K562 (cell line): ENCODE measurements at regions not wholly inside any gene's neighbourhood (a gene's known extent, or its start where the extent isn't known, plus 50 kb on each side); places are given as distances from the start of the nearest gene placed in this dataset.

Experiments
- EGR1 ChIP-seq: fragments of 450-650 bp; conservative IDR thresholded peaks from 2 replicates; pipeline ENCODE4 v1.6.1; 2017; ENCODE audit warnings: mild to moderate bottlenecking
- PTBP1 ChIP-seq: fragments of 200-400 bp; formaldehyde crosslinking; IDR thresholded peaks from 2 replicates; pipeline ENCODE4 v1.6.1; 2017; ENCODE audit warnings: low read depth, low read length
- SMAD3 ChIP-seq: fragments of 450-650 bp; formaldehyde crosslinking; conservative IDR thresholded peaks from 2 replicates; pipeline ENCODE4 v1.4.0; 2020; ENCODE audit warnings: mild to moderate bottlenecking
- ZNF146 ChIP-seq: IDR thresholded peaks from one replicate; pipeline ENCODE4 v1.6.1; 2018; ENCODE audit warnings: missing compliant biosample characterization; ENCODE audit not compliant: unreplicated experiment
- TF ChIP-seq, protein P1 (sequence below): sonication (generic); formaldehyde crosslinking; IDR thresholded peaks from 2 replicates; pipeline ENCODE4 v1.8.0; 2022; ENCODE audit warnings: mild to moderate bottlenecking, missing genetic modification reagents
- TF ChIP-seq, protein P2 (sequence below), 3 experiments: IDR thresholded peaks in 2 of 3; conservative IDR thresholded peaks in 1 of 3; 2 replicates each; pipeline ENCODE4 v1.5.1; 2011 to 2012; ENCODE audit warnings: low read length in 3 of 3, mild to moderate bottlenecking in 3 of 3, control low read depth in 2 of 3, improper control_type of control experiment in 1 of 3, inconsistent platforms in 1 of 3, low read depth in 1 of 3, mixed read lengths in 1 of 3, moderate library complexity in 1 of 3; ENCODE audit not compliant: insufficient read depth in 2 of 3
- TF ChIP-seq, protein P3 (sequence below): sonication (generic); formaldehyde crosslinking; IDR thresholded peaks from 2 replicates; pipeline ENCODE4 v1.4.0; 2020; ENCODE audit warnings: mild to moderate bottlenecking, missing genetic modification reagents

DNA sequence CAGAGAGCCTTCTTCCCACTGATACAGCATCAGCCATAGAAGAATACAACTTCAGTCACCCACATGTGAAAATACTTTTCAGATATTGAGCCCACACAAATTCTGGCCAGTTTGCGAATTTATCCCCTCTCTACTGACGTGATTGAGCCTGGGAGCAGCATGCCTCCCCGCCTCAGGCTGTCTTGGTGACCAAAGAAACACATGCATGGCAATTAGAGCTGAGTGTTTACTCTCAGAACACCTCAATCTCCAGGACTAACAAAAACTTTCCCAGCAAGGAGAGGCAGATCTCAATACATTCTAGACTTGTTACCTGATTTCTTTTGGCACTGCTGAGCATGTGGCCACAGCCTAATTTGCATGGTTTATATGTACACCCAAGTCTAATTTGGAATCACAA lies 122.5 kb downstream of the TMEM26 start:
- no peak for TF ChIP-seq EGR1
- TF ChIP-seq, protein P1, sequence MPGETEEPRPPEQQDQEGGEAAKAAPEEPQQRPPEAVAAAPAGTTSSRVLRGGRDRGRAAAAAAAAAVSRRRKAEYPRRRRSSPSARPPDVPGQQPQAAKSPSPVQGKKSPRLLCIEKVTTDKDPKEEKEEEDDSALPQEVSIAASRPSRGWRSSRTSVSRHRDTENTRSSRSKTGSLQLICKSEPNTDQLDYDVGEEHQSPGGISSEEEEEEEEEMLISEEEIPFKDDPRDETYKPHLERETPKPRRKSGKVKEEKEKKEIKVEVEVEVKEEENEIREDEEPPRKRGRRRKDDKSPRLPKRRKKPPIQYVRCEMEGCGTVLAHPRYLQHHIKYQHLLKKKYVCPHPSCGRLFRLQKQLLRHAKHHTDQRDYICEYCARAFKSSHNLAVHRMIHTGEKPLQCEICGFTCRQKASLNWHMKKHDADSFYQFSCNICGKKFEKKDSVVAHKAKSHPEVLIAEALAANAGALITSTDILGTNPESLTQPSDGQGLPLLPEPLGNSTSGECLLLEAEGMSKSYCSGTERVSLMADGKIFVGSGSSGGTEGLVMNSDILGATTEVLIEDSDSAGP (CRISPR knock-in tag): no peak
- no peak for TF ChIP-seq ZNF146 (CRISPR knock-in tag)
- TF ChIP-seq PTBP1: no peak
- TF ChIP-seq, protein P2, sequence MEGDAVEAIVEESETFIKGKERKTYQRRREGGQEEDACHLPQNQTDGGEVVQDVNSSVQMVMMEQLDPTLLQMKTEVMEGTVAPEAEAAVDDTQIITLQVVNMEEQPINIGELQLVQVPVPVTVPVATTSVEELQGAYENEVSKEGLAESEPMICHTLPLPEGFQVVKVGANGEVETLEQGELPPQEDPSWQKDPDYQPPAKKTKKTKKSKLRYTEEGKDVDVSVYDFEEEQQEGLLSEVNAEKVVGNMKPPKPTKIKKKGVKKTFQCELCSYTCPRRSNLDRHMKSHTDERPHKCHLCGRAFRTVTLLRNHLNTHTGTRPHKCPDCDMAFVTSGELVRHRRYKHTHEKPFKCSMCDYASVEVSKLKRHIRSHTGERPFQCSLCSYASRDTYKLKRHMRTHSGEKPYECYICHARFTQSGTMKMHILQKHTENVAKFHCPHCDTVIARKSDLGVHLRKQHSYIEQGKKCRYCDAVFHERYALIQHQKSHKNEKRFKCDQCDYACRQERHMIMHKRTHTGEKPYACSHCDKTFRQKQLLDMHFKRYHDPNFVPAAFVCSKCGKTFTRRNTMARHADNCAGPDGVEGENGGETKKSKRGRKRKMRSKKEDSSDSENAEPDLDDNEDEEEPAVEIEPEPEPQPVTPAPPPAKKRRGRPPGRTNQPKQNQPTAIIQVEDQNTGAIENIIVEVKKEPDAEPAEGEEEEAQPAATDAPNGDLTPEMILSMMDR (IDR thresholded peaks at IDR 0.05 in 2 of 3, conservative IDR thresholded peaks at IDR 0.05 in 1 of 3; ENCODE audit: insufficient read depth in 2 of 3, low read depth in 1 of 3, low read length in 3 of 3): no peak
- TF ChIP-seq SMAD3: no peak
- TF ChIP-seq, protein P3, sequence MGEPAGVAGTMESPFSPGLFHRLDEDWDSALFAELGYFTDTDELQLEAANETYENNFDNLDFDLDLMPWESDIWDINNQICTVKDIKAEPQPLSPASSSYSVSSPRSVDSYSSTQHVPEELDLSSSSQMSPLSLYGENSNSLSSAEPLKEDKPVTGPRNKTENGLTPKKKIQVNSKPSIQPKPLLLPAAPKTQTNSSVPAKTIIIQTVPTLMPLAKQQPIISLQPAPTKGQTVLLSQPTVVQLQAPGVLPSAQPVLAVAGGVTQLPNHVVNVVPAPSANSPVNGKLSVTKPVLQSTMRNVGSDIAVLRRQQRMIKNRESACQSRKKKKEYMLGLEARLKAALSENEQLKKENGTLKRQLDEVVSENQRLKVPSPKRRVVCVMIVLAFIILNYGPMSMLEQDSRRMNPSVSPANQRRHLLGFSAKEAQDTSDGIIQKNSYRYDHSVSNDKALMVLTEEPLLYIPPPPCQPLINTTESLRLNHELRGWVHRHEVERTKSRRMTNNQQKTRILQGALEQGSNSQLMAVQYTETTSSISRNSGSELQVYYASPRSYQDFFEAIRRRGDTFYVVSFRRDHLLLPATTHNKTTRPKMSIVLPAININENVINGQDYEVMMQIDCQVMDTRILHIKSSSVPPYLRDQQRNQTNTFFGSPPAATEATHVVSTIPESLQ (CRISPR knock-in tag): no peak
